ENCODE measurements at regions not wholly inside any gene's neighbourhood (a gene's known extent, or its start where the extent isn't known, plus 50 kb on each side); places are given as distances from the start of the nearest gene placed in this dataset.

DNA sequence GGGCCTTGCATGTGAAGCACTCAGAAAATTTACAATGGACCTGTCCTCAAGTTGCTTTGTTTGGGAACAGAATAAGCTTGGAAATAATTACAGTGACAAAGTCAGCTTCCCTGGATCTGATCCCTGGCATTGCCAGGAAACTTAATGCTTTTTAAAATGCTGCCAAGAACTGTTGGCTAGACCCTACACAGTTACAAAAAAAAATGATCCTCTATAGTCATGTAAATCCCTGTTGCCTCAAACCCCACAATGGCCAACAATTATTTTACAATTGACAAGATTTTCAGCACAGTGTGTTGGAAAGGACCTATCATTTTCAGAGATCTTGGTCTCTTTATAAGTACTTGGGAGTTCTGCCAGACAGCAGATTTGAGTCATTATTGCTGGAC, 470.4 kb upstream of the ACVR2A start:
- DNase-seq (ENCODE audit: low read depth in 2 of 3, low spot score in 2 of 3), result no peak

- no peak for DNase-seq (ENCODE audit: low read depth in 2 of 3, low spot score in 2 of 3)
Observed at GRCh38 chr2:147373800-147374422, 470.9 kb upstream of the ACVR2A start.

GRCh38 chr2:147368306-147368705, 476.5 kb upstream of the ACVR2A start:
- no peak for DNase-seq (ENCODE audit: low read depth in 2 of 3, low spot score in 2 of 3)

- no peak for DNase-seq (ENCODE audit: low read depth in 2 of 3, low spot score in 2 of 3)
Observed at GRCh38 chr2:147366279-147366678, 478.6 kb upstream of the ACVR2A start.

DNA sequence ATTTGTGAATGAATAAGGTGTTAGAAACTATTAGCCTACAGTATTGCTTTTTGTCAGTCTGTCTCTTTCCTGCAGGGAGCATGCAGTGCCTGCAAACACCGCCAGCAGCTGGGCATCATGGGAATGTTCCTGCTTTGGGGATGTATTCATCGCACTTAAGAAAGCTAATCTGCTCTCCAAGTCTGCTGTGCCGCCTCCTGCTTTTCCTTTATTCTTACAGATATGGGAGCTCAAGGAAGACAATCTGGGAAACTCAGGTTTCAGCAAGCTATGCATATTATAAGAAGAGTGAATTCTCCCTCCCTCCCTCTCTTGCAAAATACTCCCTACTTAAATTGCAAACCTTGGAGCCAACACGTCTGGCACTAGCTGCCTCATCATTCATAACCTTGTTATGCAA, 479.2 kb upstream of the ACVR2A start:
- no peak for DNase-seq (ENCODE audit: low read depth in 2 of 3, low spot score in 2 of 3)

DNA sequence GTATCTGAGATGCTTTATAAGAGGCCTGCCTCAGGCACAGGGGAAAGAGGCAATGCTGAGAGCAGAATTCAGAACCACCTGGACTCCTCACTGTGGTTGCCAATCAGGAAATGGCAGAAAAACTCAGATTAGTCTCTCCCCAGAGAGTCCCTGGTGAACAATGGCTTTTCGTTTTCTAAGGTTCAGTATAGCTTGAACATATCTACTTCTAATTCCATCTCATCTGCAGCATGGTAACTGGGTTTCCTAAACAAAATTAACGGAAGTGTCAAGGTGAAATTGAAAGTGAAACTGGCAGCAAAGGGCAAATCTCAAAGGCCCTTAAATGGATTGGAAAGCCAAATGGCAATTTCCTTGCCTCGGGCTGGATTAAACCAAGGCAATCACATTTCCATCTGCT, 480.2 kb upstream of the ACVR2A start:
- DNase-seq (ENCODE audit: low read depth in 2 of 3, low spot score in 2 of 3), result no peak

- DNase-seq (ENCODE audit: low read depth in 2 of 3, low spot score in 2 of 3), result no peak
Observed at GRCh38 chr2:147363181-147363580, 481.6 kb upstream of the ACVR2A start.

GRCh38 chr2:147358375-147358774, 486.5 kb upstream of the ACVR2A start:
- no peak for DNase-seq (ENCODE audit: low read depth in 2 of 3, low spot score in 2 of 3)

DNA sequence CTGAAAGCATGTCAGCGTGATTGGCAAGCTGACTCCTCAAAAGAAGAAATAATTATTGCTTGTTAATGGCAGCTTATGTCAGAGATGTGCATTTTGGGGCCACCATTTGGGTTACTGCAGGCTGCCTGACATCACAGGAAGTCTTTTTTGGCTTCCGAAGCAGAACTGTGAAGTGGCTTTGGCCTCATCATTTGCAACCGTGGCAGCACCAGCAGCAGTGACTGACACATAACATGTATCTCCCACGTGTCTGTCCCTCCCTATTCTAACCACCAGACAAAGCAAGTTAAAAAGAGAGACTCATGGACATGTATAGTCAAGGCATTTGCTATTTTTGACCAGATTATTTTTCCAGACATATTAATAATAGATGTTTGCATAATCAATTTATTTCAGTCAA, 488.7 kb upstream of the ACVR2A start:
- no peak for DNase-seq (ENCODE audit: low read depth in 2 of 3, low spot score in 2 of 3)

DNA sequence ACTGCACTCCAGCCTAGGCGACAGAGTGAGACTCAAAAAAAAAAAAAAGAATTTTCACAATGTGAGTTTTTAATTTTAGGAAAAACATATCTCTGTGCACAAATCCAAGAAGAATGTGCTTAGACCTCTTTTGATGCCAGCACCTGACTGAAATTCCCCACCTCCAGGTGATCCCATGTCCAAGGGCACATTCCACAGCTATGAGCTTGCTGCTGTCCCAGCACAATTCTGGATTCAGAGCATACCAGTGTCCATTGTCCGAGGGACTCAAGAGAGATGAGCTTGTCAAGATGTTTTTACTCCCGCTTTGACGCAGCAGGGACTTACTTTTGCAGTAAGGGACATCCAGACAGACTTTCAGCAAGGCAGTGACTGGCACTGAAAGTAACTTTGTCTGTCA, 489.1 kb upstream of the ACVR2A start:
- DNase-seq (ENCODE audit: low read depth in 2 of 3, low spot score in 2 of 3), result no peak

- DNase-seq (ENCODE audit: low read depth in 2 of 3, low spot score in 2 of 3), result no peak
Observed at GRCh38 chr2:147353072-147353381, 491.8 kb upstream of the ACVR2A start.

DNA sequence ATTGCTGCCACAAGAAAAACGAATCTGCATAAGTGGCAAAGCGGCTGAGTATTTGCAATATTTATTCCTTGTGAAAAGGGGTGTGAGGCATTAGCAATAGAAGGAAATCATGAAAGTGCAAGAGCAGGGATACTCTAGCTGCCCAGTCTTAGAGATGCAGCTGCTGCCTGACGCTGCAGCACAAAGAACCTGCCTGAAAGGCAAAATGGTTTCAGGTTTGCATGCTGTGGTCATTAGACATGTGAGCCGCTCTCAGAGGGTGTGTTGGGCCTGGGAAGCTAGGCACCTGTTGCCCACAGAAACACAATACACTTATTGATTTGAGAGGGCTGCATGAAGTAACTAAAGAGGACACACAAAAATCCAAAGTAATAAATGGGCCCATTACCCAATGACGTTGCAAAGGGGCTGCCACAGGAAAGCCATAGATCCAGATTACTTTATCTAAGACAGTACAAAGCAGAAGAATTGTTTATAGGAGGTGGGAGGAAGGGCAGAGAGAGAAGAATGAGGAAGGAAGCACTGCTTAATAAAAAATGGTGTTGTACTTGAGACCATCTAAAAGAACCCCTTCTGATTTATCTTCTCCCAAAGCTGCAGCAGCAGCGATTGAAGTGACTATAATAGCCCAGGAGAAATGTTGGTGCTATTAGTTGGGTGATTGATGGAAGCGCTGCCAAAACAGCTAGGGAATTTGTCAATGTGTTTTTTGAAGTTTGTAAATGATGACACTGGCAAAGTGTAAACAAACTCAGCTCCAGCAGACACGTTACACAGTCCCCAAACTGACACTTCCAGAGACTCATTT, 492.4 kb upstream of the ACVR2A start:
- DNase-seq (ENCODE audit: low read depth in 2 of 3, low spot score in 2 of 3), result no peak

GRCh38 chr2:147351784-147352183, 493.0 kb upstream of the ACVR2A start:
- DNase-seq (ENCODE audit: low read depth in 2 of 3, low spot score in 2 of 3), result no peak

DNA sequence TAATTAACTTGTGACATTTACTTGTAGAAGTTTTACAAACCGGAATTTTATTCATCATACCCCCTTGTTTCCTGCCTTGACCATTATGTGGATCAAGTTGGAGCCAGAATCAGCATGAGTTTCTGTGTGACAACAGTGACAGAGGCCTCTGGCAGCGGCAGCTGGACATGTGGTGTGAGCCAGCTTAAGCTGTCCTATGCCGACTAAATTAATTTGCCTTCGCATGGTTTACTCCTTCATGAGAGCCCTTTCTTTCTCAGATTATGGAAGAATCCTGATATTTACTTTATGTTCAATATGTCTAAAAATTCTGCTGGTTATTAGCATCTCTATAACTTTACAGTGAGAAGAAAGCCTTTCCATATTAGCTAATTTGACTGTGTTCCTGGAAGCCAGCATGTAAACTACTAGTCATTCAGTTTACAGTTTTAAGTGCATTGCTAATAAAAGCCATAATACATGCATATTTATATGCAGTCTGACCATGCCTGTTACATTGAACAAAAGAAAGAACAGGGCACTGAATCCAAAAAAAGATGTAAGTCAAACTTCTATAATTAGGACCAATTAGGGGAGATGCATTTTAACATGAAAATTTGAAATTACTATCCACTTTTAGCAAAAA, 495.8 kb upstream of the ACVR2A start:
- DNase-seq (ENCODE audit: low read depth in 2 of 3, low spot score in 2 of 3), result no peak

GRCh38 chr2:147346142-147346541, 498.7 kb upstream of the ACVR2A start:
- DNase-seq (ENCODE audit: low read depth in 2 of 3, low spot score in 2 of 3), result no peak

GRCh38 chr2:147345246-147345645, 499.6 kb upstream of the ACVR2A start:
- DNase-seq (ENCODE audit: low read depth in 2 of 3, low spot score in 2 of 3), result no peak

GRCh38 chr2:147342329-147342728, 502.5 kb upstream of the ACVR2A start:
- no peak for DNase-seq (ENCODE audit: low read depth in 2 of 3, low spot score in 2 of 3)

DNA sequence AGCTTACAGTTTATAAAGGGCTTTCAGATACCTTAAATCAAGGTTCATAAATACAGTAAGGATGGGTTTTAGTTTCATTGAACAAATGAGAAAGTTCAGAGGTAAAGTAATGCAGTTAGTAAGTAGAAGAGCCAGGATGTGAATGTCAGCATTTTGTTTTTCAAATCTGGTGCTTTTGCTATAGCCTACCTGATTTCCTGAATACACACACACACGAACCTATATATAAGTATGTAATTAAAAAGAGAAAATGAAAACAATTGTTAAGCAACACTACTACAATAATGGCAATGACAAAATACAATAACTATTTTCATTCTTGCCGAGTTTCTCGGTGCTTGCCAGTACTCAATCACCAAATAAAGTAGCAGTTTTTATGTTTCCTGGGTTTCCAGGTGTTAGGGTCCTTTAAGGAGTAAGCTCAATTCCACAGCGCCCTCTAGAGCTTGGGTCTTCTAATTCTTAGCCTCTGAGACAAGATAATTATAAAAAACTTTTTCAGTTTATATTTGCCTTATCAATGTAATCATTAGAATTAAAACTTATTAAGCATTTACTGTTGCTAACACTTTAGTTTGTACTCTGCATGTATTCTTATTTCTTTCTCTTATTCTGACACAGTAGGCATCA, 512.9 kb upstream of the ACVR2A start:
- no peak for DNase-seq (ENCODE audit: low read depth in 2 of 3, low spot score in 2 of 3)

GRCh38 chr2:147330925-147331324, 513.9 kb upstream of the ACVR2A start:
- DNase-seq (ENCODE audit: low read depth in 2 of 3, low spot score in 2 of 3), result no peak

GRCh38 chr2:147327613-147328012, 517.2 kb upstream of the ACVR2A start:
- peak in 1 of 3 experiments; percentile 14 for DNase-seq (ENCODE audit: low read depth in 2 of 3, low spot score in 2 of 3)

DNA sequence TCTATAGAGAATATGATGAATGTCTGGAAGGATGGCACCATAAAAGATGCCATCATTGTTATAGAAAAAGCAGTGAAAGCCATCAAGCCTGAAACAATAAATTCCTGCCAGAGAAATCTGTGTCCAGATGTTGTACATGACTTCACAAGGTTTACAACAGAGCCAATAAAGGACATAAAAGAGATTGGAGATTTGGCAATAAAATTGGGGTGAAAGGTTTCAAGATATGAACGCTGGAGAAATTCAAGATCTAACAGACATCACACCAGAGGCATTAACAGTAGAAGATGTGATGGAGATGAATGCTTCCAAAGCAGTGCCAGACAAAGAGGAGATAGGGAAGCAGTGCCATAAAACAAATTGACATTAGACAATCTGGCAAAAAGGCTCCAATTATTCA, 518.8 kb upstream of the ACVR2A start:
- DNase-seq (ENCODE audit: low read depth in 2 of 3, low spot score in 2 of 3), result no peak

DNA sequence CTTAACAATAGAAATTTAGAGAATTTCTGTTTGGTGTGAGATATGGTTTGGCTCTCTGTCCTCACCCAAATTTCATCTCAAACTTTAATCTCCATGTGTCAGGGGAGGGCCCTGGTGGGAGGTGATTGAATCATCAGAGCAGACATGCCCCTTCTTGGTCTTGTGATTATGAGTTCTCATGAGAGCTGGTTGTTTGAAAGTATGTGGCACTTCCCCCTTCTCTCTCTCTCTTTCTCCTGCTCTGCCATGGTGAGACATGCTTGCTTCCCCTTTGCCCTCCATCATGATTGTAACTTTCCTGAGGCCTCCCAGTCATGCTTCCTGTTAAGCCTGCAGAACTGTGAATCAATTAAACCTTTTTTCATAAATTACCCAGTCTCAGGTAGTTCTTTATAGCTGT, 524.7 kb upstream of the ACVR2A start:
- DNase-seq (ENCODE audit: low read depth in 2 of 3, low spot score in 2 of 3), result no peak

Measured in activated CD8-positive, alpha-beta memory T cell treated with anti-CD3 and anti-CD28 coated beads for 48 hours (primary cell).